ENCODE measurements at regions not wholly inside any gene's neighbourhood (a gene's known extent, or its start where the extent isn't known, plus 50 kb on each side); places are given as distances from the start of the nearest gene placed in this dataset.

DNA sequence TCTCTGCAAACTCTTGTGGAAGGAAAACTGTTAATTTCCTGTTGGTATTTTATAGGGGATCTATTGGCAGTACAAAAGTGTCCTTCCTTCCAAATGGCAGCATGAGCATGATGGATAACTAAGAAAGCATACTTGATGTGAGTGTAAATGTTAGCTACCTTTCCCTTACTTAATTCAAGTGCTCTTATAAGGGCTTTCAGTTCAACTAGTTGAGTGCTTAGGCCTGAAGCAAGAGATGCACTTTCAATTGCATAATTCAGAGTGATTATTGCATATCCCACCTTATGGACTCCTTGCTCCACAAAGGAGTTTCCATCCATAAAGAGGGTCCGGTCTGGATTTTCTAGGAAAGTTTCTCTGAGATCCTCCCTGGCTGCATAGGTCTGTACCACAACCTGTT lies 56.3 kb upstream of the CYP2C8 start:
- H3K36me3 ChIP-seq (replicated peaks; ENCODE audit: low read depth, low read length) = no peaks in the 10 kb centered on the region
- no peaks in the 10 kb centered on the region for H3K27me3 ChIP-seq (ENCODE audit: low read depth, low read length)
- H3K4me2 ChIP-seq (ENCODE audit: low read length) = no peak overlapping the region
- no peak overlapping the region for H3K9ac ChIP-seq (ENCODE audit: low read length)
- no peak for TF ChIP-seq EZH2phosphoT487 (IDR thresholded peaks at IDR 0.05; ENCODE audit: low read depth)
- TF ChIP-seq, protein P1, sequence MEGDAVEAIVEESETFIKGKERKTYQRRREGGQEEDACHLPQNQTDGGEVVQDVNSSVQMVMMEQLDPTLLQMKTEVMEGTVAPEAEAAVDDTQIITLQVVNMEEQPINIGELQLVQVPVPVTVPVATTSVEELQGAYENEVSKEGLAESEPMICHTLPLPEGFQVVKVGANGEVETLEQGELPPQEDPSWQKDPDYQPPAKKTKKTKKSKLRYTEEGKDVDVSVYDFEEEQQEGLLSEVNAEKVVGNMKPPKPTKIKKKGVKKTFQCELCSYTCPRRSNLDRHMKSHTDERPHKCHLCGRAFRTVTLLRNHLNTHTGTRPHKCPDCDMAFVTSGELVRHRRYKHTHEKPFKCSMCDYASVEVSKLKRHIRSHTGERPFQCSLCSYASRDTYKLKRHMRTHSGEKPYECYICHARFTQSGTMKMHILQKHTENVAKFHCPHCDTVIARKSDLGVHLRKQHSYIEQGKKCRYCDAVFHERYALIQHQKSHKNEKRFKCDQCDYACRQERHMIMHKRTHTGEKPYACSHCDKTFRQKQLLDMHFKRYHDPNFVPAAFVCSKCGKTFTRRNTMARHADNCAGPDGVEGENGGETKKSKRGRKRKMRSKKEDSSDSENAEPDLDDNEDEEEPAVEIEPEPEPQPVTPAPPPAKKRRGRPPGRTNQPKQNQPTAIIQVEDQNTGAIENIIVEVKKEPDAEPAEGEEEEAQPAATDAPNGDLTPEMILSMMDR (IDR thresholded peaks at IDR 0.05; ENCODE audit: low read depth, low read length) = no peak
- H3K9me3 ChIP-seq (ENCODE audit: insufficient read depth, low read length) = no peaks in the 10 kb centered on the region
- H3K79me2 ChIP-seq (ENCODE audit: low read length) = no peaks in the 10 kb centered on the region
- H3K27ac ChIP-seq (ENCODE audit: low read length) = no peak overlapping the region
- H4K20me1 ChIP-seq (ENCODE audit: insufficient read depth, low read length) = no peaks in the 10 kb centered on the region
- H2AFZ ChIP-seq (ENCODE audit: low read depth, low read length) = no peak overlapping the region
- H3K4me1 ChIP-seq (ENCODE audit: low read length) = no peaks in the 10 kb centered on the region
- no peak overlapping the region for H3K4me3 ChIP-seq (ENCODE audit: low read length)

GRCh38 chr10:95122736-95123135 lies 53.4 kb upstream of the CYP2C8 start:
- no peak overlapping the region for H3K27ac ChIP-seq (ENCODE audit: low read length)
- no peak for TF ChIP-seq EZH2phosphoT487 (IDR thresholded peaks at IDR 0.05; ENCODE audit: low read depth)
- TF ChIP-seq, protein P1 (IDR thresholded peaks at IDR 0.05; ENCODE audit: low read depth, low read length) = no peak

GRCh38 chr10:95121904-95122303 lies 52.6 kb upstream of the CYP2C8 start:
- no peaks in the 10 kb centered on the region for H3K27me3 ChIP-seq (ENCODE audit: low read depth, low read length)
- H3K27ac ChIP-seq (ENCODE audit: low read length) = no peak overlapping the region
- no peak for TF ChIP-seq EZH2phosphoT487 (IDR thresholded peaks at IDR 0.05; ENCODE audit: low read depth)
- TF ChIP-seq, protein P1 (IDR thresholded peaks at IDR 0.05; ENCODE audit: low read depth, low read length) = no peak
- H3K4me1 ChIP-seq (ENCODE audit: low read length) = no peaks in the 10 kb centered on the region
- no peak overlapping the region for H3K4me2 ChIP-seq (ENCODE audit: low read length)
- H3K79me2 ChIP-seq (ENCODE audit: low read length) = no peaks in the 10 kb centered on the region
- no peaks in the 10 kb centered on the region for H3K9me3 ChIP-seq (ENCODE audit: insufficient read depth, low read length)
- H4K20me1 ChIP-seq (ENCODE audit: insufficient read depth, low read length) = no peaks in the 10 kb centered on the region
- no peaks in the 10 kb centered on the region for H3K36me3 ChIP-seq (replicated peaks; ENCODE audit: low read depth, low read length)
- H3K9ac ChIP-seq (ENCODE audit: low read length) = no peak overlapping the region
- H3K4me3 ChIP-seq (ENCODE audit: low read length) = no peak overlapping the region
- no peak overlapping the region for H2AFZ ChIP-seq (ENCODE audit: low read depth, low read length)

More at GRCh38 chr10:95122736-95123135, 53.4 kb upstream of the CYP2C8 start:
- no peaks in the 10 kb centered on the region for H3K36me3 ChIP-seq (replicated peaks; ENCODE audit: low read depth, low read length)
- H3K9ac ChIP-seq (ENCODE audit: low read length) = no peak overlapping the region
- no peaks in the 10 kb centered on the region for H3K4me1 ChIP-seq (ENCODE audit: low read length)
- H4K20me1 ChIP-seq (ENCODE audit: insufficient read depth, low read length) = no peaks in the 10 kb centered on the region
- no peaks in the 10 kb centered on the region for H3K9me3 ChIP-seq (ENCODE audit: insufficient read depth, low read length)
- H3K79me2 ChIP-seq (ENCODE audit: low read length) = no peaks in the 10 kb centered on the region
- H3K4me2 ChIP-seq (ENCODE audit: low read length) = no peak overlapping the region
- H2AFZ ChIP-seq (ENCODE audit: low read depth, low read length) = no peak overlapping the region
- no peaks in the 10 kb centered on the region for H3K27me3 ChIP-seq (ENCODE audit: low read depth, low read length)
- no peak overlapping the region for H3K4me3 ChIP-seq (ENCODE audit: low read length)

All from OCI-LY3 (cell line).